GM12878 (cell line): ENCODE measurements at regions not wholly inside any gene's neighbourhood (a gene's known extent, or its start where the extent isn't known, plus 50 kb on each side); places are given as distances from the start of the nearest gene placed in this dataset.

ENCODE experiments used
- BHLHE40 ChIP-seq, 2 experiments: fragments of 450-650 bp in 1 of 2; IDR thresholded peaks; 2 replicates each; pipeline ENCODE4 v1.6.1; 2011 to 2017; ENCODE audit warnings: low read depth in 2 of 2, borderline replicate concordance in 1 of 2, improper control_type of control experiment in 1 of 2, low read length in 1 of 2, mild to moderate bottlenecking in 1 of 2
- MYC ChIP-seq: IDR thresholded peaks from 2 replicates; pipeline ENCODE4 v1.6.1; 2011; ENCODE audit warnings: mild to moderate bottlenecking, low read length, moderate library complexity, inconsistent platforms; ENCODE audit not compliant: insufficient read depth, insufficient replicate concordance, insufficient read length, severe bottlenecking
- POLR2A ChIP-seq: IDR thresholded peaks from 2 replicates; pipeline ENCODE4 v1.6.1; 2011; ENCODE audit warnings: low read depth, mild to moderate bottlenecking, low read length
- ZNF274 ChIP-seq: IDR thresholded peaks from one replicate; pipeline ENCODE4 v1.8.0; 2011; ENCODE audit not compliant: insufficient read length, insufficient read depth
- ZZZ3 ChIP-seq: IDR thresholded peaks from 2 replicates; pipeline ENCODE4 v1.6.1; 2011; ENCODE audit warnings: low read depth; ENCODE audit not compliant: control insufficient read depth, insufficient read length
- TF ChIP-seq, protein P1 (sequence below): fragments of 450-650 bp; IDR thresholded peaks from 2 replicates; pipeline ENCODE4 v1.6.1; 2017; ENCODE audit warnings: antibody characterized with exemption, mild to moderate bottlenecking, moderate library complexity
- TF ChIP-seq, protein P2 (sequence below): fragments of 150-350 bp; IDR thresholded peaks from 2 replicates; pipeline ENCODE4 v1.6.1; 2016; ENCODE audit warnings: low read depth, low read length
- TF ChIP-seq, protein P3 (sequence below): fragments of 450-650 bp; IDR thresholded peaks from 2 replicates; pipeline ENCODE4 v1.6.1; 2018; ENCODE audit warnings: borderline replicate concordance, mild to moderate bottlenecking; ENCODE audit not compliant: partially characterized antibody
- TF ChIP-seq, protein P4 (sequence below): IDR thresholded peaks from 2 replicates; pipeline ENCODE4 v1.6.1; 2012; ENCODE audit warnings: low read depth, low read length, improper control_type of control experiment

DNA sequence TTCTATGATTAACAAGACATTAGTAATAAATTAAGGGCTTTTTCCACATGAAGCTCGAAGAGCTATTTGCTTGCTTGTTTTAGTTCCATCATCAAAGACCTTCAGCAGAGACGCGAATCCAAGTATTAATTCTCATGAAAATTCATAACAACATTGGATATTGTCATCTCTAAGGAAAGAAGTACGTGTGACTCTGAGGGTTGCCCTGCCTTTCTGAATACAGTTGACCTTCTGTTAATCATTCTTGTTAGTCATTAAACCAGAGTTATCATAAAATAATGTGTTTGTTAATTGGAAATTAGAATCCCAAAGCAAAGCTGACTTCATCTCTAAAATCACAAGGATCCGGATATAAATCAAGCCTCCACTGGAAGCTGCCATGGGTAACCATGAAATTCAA is 222.5 kb downstream of the ZNF608 start (continued):
- TF ChIP-seq, protein P1, sequence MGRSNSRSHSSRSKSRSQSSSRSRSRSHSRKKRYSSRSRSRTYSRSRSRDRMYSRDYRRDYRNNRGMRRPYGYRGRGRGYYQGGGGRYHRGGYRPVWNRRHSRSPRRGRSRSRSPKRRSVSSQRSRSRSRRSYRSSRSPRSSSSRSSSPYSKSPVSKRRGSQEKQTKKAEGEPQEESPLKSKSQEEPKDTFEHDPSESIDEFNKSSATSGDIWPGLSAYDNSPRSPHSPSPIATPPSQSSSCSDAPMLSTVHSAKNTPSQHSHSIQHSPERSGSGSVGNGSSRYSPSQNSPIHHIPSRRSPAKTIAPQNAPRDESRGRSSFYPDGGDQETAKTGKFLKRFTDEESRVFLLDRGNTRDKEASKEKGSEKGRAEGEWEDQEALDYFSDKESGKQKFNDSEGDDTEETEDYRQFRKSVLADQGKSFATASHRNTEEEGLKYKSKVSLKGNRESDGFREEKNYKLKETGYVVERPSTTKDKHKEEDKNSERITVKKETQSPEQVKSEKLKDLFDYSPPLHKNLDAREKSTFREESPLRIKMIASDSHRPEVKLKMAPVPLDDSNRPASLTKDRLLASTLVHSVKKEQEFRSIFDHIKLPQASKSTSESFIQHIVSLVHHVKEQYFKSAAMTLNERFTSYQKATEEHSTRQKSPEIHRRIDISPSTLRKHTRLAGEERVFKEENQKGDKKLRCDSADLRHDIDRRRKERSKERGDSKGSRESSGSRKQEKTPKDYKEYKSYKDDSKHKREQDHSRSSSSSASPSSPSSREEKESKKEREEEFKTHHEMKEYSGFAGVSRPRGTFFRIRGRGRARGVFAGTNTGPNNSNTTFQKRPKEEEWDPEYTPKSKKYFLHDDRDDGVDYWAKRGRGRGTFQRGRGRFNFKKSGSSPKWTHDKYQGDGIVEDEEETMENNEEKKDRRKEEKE = no peak
- TF ChIP-seq BHLHE40 (IDR thresholded peaks at IDR 0.05; ENCODE audit: borderline replicate concordance in 1 of 2, low read depth in 2 of 2, low read length in 1 of 2) (no peak), ZZZ3 (no peak), MYC (no peak), POLR2A (no peak), ZNF274 (no peak)
- TF ChIP-seq, protein P2, sequence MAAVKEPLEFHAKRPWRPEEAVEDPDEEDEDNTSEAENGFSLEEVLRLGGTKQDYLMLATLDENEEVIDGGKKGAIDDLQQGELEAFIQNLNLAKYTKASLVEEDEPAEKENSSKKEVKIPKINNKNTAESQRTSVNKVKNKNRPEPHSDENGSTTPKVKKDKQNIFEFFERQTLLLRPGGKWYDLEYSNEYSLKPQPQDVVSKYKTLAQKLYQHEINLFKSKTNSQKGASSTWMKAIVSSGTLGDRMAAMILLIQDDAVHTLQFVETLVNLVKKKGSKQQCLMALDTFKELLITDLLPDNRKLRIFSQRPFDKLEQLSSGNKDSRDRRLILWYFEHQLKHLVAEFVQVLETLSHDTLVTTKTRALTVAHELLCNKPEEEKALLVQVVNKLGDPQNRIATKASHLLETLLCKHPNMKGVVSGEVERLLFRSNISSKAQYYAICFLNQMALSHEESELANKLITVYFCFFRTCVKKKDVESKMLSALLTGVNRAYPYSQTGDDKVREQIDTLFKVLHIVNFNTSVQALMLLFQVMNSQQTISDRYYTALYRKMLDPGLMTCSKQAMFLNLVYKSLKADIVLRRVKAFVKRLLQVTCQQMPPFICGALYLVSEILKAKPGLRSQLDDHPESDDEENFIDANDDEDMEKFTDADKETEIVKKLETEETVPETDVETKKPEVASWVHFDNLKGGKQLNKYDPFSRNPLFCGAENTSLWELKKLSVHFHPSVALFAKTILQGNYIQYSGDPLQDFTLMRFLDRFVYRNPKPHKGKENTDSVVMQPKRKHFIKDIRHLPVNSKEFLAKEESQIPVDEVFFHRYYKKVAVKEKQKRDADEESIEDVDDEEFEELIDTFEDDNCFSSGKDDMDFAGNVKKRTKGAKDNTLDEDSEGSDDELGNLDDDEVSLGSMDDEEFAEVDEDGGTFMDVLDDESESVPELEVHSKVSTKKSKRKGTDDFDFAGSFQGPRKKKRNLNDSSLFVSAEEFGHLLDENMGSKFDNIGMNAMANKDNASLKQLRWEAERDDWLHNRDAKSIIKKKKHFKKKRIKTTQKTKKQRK = no peak
- TF ChIP-seq, protein P3, sequence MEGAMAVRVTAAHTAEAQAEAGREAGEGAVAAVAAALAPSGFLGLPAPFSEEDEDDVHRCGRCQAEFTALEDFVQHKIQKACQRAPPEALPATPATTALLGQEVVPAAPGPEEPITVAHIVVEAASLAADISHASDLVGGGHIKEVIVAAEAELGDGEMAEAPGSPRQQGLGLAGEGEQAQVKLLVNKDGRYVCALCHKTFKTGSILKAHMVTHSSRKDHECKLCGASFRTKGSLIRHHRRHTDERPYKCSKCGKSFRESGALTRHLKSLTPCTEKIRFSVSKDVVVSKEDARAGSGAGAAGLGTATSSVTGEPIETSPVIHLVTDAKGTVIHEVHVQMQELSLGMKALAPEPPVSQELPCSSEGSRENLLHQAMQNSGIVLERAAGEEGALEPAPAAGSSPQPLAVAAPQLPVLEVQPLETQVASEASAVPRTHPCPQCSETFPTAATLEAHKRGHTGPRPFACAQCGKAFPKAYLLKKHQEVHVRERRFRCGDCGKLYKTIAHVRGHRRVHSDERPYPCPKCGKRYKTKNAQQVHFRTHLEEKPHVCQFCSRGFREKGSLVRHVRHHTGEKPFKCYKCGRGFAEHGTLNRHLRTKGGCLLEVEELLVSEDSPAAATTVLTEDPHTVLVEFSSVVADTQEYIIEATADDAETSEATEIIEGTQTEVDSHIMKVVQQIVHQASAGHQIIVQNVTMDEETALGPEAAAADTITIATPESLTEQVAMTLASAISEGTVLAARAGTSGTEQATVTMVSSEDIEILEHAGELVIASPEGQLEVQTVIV = no peak
- TF ChIP-seq, protein P4, sequence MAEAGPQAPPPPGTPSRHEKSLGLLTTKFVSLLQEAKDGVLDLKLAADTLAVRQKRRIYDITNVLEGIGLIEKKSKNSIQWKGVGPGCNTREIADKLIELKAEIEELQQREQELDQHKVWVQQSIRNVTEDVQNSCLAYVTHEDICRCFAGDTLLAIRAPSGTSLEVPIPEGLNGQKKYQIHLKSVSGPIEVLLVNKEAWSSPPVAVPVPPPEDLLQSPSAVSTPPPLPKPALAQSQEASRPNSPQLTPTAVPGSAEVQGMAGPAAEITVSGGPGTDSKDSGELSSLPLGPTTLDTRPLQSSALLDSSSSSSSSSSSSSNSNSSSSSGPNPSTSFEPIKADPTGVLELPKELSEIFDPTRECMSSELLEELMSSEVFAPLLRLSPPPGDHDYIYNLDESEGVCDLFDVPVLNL = no peak
